GM12892 (cell line): ENCODE measurements at regions not wholly inside any gene's neighbourhood (a gene's known extent, or its start where the extent isn't known, plus 50 kb on each side); places are given as distances from the start of the nearest gene placed in this dataset.

Source experiments
- POLR2A ChIP-seq: IDR thresholded peaks from 2 replicates; pipeline ENCODE4 v1.6.1; 2011; ENCODE audit warnings: low read depth, low read length, control low read depth
- POLR2AphosphoS5 ChIP-seq: IDR thresholded peaks from 2 replicates; pipeline ENCODE4 v1.6.1; 2011; ENCODE audit warnings: low read depth, low read length, control low read depth

- TF ChIP-seq POLR2A, result no peak
- no peak for TF ChIP-seq POLR2AphosphoS5
These were observed 188.9 kb upstream of the OSR1 start for GRCh38 chr2:19547321-19547720.
